GM21515 (cell line): ENCODE measurements at regions not wholly inside any gene's neighbourhood (a gene's known extent, or its start where the extent isn't known, plus 50 kb on each side); places are given as distances from the start of the nearest gene placed in this dataset.
A peak's percentile ranks its signal among the peaks of the same experiment; 100 is the strongest.
"Not testable (repeated sequence)": the region's sequence is repeated elsewhere in the genome, so short reads cannot be mapped to it uniquely, and the experiment has no call there.

Experiments used
- ATAC-seq: cut with Tn5 transposase; IDR thresholded peaks from one replicate; pipeline ENCODE4 v1.9.1; 2021; ENCODE audit not compliant: unreplicated experiment

GRCh38 chr12:45490232-45490881 is 239.1 kb upstream of the ARID2 start:
- ATAC-seq: no peak

DNA sequence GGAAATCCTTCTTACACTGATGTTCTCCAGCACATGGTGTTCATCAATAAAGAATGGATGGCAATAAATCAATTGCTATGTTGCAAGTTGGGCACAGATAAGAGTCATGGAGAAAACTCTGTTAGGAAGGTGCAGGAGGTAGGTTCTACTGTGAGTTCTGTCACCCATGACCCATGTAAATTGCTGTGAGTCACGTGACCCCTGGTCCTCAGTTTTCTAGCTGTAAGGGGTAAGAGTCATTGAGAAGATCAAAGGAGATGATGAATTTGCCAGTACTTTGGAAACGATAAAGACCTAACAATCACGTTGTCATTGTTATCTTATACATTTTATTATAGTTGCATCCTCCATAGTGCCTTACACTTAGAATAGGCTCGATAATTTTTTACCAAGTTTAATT is 235.2 kb upstream of the ARID2 start:
- no peak for ATAC-seq

DNA sequence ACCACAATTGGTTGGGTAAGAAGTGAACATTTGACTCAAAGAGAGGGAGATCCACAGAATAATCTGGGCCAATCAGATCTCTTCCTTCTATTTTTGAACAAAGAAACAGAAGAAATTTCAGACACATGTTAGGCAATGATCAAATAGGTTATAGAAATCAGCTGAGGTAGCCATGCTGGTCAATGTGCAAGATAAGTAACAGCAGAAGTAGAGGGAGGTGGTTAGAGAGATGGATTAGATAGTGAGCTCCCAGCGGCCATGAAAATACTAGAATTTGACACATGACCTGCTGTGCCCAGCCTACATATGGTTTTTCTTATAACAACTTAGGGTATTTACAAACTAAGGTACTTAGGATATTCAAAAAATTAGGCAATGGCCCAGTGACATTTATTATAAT is 230.9 kb upstream of the ARID2 start:
- no peak for ATAC-seq

- no peak for ATAC-seq
These were observed 226.9 kb upstream of the ARID2 start for GRCh38 chr12:45502481-45503128.

- ATAC-seq: no peak
These were observed 225.6 kb upstream of the ARID2 start for GRCh38 chr12:45503899-45504298.

- ATAC-seq: no peak
These were observed 225.0 kb upstream of the ARID2 start for GRCh38 chr12:45504316-45505010.

DNA sequence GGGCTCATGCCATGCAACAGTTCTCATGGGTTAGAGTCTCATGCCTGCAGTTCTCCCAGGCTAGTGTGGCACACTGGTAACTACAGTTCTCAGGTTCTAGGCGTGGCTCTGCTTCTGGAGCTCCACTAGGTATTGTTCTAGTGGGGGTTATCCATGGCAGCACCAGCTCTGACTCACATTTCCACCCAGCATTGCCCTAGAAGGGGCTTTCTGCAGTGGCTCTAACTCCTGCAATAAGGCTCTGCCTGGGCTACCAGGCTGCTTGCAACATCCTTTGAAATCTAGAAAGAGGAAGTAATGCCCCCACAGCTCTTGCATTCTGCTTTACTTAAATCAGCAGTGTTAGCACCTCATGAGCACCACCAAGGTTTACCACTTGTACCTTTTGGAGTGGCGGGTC is 220.3 kb upstream of the ARID2 start:
- no peak for ATAC-seq

DNA sequence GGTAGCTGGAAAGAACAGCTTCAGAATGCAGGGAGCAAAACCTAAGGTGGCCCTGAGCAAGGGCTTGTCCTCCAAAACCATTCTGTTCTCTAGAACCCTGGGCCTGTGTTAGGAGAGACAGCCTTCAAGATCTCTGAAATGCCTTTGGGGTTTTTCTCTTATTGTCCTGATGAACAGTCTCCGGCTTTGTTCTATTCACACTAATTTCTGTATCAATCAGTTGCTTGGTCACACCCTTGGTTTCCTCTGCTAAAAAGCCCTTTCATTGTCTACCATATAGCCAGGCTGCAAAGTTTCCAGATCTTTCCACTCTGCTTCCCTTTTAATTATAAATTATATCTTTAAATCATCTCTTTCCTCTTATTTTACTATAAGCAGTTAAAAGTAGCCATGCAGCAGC is 219.9 kb upstream of the ARID2 start:
- ATAC-seq: no peak

DNA sequence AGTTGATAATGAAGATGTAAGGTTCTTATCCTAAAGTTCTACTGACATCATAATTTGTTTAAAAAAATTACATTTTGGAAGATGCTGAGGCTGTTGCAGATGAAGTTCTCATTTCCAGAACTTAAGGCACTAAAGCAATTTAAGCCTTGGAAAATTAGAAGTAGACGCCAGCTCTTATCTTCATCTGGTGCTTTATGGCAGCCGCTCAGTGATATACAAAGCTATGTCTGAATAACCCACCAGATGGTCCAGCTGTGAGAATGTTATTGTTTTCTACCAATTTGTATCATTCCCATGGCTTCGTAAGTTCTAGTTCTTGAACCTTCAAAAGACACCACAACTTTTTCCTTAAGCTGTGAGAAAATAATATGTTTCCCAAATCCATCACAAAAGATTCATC is 212.1 kb upstream of the ARID2 start:
- ATAC-seq: no peak

DNA sequence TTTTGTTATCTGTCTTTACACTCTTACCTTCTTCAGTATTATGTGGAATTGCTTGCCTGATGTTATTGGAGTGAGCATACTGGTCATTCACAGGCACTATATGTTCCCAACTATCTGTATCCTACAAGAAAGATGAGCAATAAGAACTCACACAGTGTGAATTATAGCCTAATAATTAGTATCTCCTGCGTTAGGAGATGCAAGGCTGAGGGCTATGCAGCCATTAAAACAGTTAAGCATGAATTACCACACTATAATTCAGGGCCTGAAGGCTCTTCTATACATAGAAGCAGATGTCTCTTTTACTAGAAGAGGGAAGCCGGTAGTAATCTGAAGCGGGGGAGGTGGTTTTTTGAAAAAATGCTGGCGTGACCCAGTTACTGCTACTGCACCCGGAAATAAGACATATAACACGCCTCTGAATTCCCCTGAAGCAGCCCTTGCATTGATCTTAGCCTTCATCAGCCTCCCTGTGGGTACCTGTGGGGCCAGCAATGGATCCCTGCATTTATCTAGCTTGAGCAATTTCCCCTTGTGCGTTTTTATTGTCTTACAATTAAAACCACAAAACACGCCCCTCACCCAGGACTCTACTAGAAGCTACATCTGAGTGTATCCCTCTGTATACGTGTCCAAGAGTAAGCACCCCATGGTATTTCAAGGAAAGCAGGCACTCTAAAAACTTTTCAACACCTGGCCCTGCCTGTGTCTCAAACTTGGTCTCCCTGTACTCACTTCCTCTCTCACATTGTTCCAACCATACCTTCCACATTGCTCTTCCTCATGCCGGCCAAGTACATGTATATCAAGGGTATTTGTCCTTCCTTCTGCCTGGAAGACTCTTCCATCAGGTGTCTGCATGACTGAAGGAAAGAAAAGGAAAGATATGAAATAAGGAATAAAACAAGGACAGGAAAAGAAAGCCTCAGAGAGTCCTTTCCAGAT is 210.9 kb upstream of the ARID2 start:
- no peak for ATAC-seq

- no peak for ATAC-seq
These were observed 207.3 kb upstream of the ARID2 start for GRCh38 chr12:45522227-45522626.

DNA sequence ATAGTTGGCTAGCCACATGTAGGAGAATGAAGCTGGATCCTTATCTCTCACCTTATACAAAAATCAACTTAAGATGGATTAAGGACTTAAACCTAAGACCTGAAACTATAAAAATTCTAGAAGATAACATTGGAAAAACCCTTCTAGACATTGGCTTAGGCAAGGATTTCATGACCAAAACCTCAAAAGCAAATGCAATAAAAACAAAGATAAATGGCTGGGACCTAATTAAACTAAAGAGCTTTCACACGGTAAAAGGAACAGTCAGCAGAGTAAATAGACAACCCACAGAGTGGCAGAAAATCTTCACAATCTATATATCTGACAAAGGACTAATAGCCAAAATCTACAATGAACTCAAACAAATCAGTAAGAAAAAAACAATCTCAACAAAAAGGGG is 202.7 kb upstream of the ARID2 start:
- ATAC-seq: not testable (repeated sequence)

DNA sequence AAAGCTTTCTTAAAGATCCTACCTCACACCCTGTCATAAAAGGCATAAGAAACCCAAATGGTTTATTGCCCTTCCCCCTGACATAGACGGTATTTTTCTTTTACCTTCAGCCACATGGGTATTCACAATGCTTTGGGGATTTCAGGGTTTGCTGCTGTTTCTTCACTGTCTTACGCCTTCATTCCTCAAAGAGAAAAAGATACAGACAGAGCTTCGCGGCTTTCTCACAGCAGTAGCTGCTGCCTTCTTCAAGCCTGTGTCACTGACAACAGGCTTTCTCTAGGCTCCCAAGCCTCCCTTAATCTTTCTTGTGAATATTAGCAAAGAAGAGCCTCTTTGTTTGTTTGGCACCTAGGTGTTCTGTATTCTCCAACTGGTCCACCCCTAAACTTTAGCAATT is 197.4 kb upstream of the ARID2 start:
- no peak for ATAC-seq

DNA sequence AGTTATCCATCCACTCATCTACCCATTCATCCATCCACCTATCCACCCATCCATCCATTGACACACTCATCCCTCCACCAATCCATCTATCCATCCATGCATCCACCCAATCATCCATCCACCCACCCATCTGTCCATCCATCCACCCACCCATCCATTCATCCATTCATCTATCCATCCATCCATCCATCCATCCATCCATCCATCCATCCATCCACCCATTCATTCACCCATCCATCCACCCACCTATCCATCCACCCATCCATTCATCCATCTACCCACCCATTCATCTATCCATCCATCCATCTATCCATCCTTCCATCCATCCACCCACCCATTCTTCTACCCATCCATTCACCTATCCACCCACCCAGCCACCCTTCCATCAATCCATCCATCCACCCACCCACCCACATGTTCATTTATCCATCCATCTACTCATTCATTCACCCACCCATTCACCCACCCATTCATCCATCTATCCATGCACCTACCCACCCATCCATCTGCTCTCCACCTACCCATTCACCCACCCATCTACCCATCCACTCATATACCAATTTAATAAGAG is 193.8 kb upstream of the ARID2 start:
- ATAC-seq: no peak

GRCh38 chr12:45536284-45536683 is 193.2 kb upstream of the ARID2 start:
- ATAC-seq: no peak

GRCh38 chr12:45540661-45541341 is 188.7 kb upstream of the ARID2 start:
- ATAC-seq: no peak

- peak; percentile 84 for ATAC-seq
These were observed 185.6 kb upstream of the ARID2 start for GRCh38 chr12:45543887-45544286.

DNA sequence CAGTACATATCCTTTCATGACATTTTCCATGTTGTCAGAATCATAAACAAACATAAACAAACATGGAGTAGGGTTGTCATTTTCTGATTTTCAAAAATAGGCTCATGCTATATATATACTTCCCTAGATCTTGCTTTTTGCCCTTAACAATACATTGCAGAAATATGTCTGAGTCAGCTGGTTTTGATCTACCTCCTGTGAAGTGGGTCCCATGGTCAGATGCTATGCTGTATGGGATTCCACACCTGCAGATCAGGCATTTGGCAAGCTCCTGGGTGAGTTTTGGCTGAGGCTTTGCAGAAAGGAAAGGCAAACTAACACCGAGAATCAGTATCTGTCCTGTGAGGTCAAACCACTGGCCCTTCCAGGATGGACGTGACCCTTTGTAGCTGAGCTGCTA is 183.0 kb upstream of the ARID2 start:
- no peak for ATAC-seq

GRCh38 chr12:45547132-45547531 is 182.4 kb upstream of the ARID2 start:
- ATAC-seq: no peak

DNA sequence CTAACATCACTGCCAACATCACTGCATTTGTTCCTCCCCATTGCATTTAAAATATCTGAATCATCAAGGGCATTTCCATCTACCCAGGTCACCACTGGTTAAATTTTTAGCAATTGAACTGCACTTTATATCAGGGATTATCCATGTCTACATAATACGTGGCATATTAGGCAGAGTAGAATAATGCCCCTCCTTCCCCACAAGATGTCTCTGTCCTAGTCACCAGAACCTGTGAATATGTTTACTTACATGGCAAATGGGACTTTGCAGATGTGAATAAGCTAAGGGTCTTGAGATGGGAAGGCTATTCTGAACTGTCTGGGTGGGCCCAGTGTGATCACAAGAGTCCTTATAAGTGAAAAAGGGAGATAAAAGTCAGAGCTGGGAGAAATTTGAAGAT is 181.7 kb upstream of the ARID2 start:
- no peak for ATAC-seq
